ENCODE measurements at regions not wholly inside any gene's neighbourhood (a gene's known extent, or its start where the extent isn't known, plus 50 kb on each side); places are given as distances from the start of the nearest gene placed in this dataset.
A peak's percentile ranks its signal among the peaks of the same experiment; 100 is the strongest.

DNA sequence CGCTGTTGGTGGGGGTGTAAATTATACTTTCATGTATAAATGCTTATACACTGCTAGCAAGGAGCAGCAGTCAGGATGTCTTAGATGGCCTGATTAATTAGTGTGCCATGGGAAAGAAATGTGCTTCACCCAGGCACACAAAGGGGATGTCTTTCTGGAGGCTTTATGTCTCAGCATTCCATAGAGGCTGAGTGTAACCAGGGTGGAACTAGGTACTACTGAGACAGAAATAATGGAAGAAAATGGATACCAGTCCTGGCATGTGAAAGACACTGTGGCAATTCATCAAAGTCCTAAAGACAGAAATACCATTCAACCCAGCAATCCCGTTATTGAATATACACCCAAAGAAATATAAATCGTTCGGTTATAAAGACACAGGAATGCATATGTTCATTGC lies 52.5 kb downstream of the PF4 start:
- TF ChIP-seq, protein P1, sequence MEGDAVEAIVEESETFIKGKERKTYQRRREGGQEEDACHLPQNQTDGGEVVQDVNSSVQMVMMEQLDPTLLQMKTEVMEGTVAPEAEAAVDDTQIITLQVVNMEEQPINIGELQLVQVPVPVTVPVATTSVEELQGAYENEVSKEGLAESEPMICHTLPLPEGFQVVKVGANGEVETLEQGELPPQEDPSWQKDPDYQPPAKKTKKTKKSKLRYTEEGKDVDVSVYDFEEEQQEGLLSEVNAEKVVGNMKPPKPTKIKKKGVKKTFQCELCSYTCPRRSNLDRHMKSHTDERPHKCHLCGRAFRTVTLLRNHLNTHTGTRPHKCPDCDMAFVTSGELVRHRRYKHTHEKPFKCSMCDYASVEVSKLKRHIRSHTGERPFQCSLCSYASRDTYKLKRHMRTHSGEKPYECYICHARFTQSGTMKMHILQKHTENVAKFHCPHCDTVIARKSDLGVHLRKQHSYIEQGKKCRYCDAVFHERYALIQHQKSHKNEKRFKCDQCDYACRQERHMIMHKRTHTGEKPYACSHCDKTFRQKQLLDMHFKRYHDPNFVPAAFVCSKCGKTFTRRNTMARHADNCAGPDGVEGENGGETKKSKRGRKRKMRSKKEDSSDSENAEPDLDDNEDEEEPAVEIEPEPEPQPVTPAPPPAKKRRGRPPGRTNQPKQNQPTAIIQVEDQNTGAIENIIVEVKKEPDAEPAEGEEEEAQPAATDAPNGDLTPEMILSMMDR (IDR thresholded peaks at IDR 0.05; ENCODE audit: borderline replicate concordance, control extremely low read depth, extremely low read depth, insufficient read depth, missing control alignments), result no peak
- DNase-seq (ENCODE audit: low spot score), result no peak
- in situ Hi-C loops (cut with MboI; ENCODE audit: low sequenced_read_pairs, unreplicated experiment), result no loop called here

DNA sequence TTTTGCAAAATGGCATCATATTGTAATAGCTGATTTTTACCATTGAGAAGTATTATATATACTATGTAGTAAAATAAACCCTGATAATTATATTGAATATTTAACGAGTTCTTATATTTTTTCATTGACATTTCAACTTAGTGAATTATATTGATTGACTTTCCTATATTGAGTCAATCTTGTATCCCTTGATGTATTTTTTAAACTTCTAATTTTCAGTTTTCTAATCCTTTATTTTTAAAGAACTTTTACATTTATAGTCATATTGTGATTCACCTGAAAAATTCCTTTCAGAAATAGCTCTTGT lies 54.4 kb downstream of the CXCL1 start:
- in situ Hi-C loops (cut with MboI; ENCODE audit: low sequenced_read_pairs, unreplicated experiment), result no loop called here
- TF ChIP-seq, protein P1 (IDR thresholded peaks at IDR 0.05; ENCODE audit: borderline replicate concordance, control extremely low read depth, extremely low read depth, insufficient read depth, missing control alignments), result no peak
- DNase-seq (ENCODE audit: low spot score), result no peak

DNA sequence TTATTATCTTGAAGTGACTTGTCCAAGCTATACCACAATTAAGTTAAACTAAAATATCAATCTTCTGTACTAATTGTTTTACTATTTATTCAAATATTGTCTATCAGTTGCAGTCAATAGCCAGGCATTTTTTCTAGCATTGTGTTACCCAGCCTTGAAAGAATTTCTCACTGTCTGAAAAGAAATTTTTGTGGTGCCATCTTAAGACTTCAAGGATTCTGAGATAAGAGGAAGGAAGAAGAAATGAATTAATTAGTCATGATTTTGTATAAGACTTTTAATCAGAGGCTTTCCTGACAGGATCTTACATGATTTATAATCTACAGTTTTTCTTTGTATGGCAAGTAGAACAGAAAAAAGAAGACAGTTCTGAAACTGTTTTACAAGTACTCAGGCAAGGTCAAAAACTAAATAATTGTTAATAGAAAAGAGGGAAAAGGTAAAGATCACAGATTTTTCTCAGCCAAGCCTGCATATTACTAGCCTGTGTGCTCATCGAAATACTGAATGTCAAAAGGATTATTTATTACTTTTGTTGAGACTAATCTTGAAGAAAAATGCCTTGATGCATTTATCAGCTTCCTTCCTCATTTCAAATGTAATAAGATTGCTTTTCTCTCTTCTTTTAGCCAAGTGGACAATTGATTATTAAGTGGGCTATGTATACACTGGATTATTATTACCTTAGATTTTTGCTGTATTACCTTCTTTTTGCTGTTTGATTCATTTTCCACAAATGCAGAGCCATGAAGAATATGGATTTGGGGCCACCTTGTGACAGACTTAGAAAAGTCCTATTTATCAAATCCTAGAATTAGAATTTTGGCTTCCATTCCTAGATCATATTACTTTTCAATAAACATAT lies 53.8 kb downstream of the CXCL1 start:
- TF ChIP-seq, protein P1 (IDR thresholded peaks at IDR 0.05; ENCODE audit: borderline replicate concordance, control extremely low read depth, extremely low read depth, insufficient read depth, missing control alignments), result peak; percentile 7
- DNase-seq (ENCODE audit: low spot score), result no peak
- in situ Hi-C loops (cut with MboI; ENCODE audit: low sequenced_read_pairs, unreplicated experiment), result no loop called here

DNA sequence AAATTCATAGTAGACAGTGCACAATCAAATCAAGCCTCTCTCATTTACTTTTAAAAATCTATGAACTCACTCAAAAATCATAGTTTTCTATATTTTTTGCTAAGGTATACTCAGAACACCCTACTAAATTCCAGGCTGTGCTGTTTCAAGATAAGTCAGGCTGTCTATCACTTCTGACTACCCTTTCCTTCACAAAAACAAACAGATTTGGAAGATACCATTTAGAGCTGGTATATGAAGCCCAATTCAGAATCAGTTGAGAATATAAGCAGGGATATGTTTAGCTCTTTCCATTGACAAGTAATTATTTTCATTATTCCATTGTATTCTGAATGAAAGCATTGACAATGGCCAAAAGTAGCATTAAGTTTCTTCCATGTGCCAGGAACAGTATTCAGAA lies 53.1 kb downstream of the CXCL1 start:
- TF ChIP-seq, protein P1 (IDR thresholded peaks at IDR 0.05; ENCODE audit: borderline replicate concordance, control extremely low read depth, extremely low read depth, insufficient read depth, missing control alignments), result no peak
- DNase-seq (ENCODE audit: low spot score), result no peak
- in situ Hi-C loops (cut with MboI; ENCODE audit: low sequenced_read_pairs, unreplicated experiment), result no loop called here
